A673 (cell line): ENCODE measurements at regions not wholly inside any gene's neighbourhood (a gene's known extent, or its start where the extent isn't known, plus 50 kb on each side); places are given as distances from the start of the nearest gene placed in this dataset.

Experiments
- BruUV-seq: library from RNA; stranded (reverse); fragments of 400-500 nt; replicated peaks from 2 replicates; lab custom pipeline; 2021; lab: Mats Ljungman, UMichigan
- CTCF ChIA-PET: fragments of 300-600 bp; sonication (Branson Sonifier 250); formaldehyde crosslinking; loops from one replicate; lab custom pipeline; 2022; ENCODE audit warnings: antibody characterized with exemption; lab: Charles Lee
- POLR2A ChIA-PET: fragments of 300-600 bp; sonication (Branson Sonifier 250); formaldehyde crosslinking; loops from one replicate; lab custom pipeline; 2022; ENCODE audit warnings: antibody characterized with exemption; ENCODE audit not compliant: low non-redundant PET; lab: Charles Lee
- DNase-seq: peaks from one replicate; pipeline ENCODE4 v3.0.0-alpha.2; 2015; ENCODE audit warnings: low spot score
- H3K27ac ChIP-seq: fragments of 200-600 bp; sonication (generic); 2 replicates; pipeline ENCODE4 v1.5.1; 2016; ENCODE audit warnings: mixed run types, low read depth, mild to moderate bottlenecking, mixed read lengths, antibody characterized with exemption, low read length; ENCODE audit not compliant: poor library complexity, severe bottlenecking
- H3K27me3 ChIP-seq: fragments of 200-600 bp; sonication (generic); replicated peaks from 2 replicates; pipeline ENCODE4 v1.6.1; 2017; ENCODE audit warnings: mixed run types, low read depth, mild to moderate bottlenecking, mixed read lengths, antibody characterized with exemption, low read length; ENCODE audit not compliant: insufficient read depth, poor library complexity
- H3K36me3 ChIP-seq: fragments of 200-600 bp; sonication (generic); 2 replicates; pipeline ENCODE4 v1.6.1; 2016; ENCODE audit warnings: mixed run types, mild to moderate bottlenecking, mixed read lengths, antibody characterized with exemption, low read length; ENCODE audit not compliant: insufficient read depth, poor library complexity, severe bottlenecking
- H3K4me1 ChIP-seq: fragments of 200-600 bp; sonication (generic); 2 replicates; pipeline ENCODE4 v1.6.1; 2017; ENCODE audit warnings: mixed run types, mild to moderate bottlenecking, mixed read lengths, antibody characterized with exemption, low read length; ENCODE audit not compliant: insufficient read depth, poor library complexity, severe bottlenecking
- H3K4me3 ChIP-seq: fragments of 200-600 bp; sonication (generic); 2 replicates; pipeline ENCODE4 v1.5.1; 2016; ENCODE audit warnings: low read depth, mixed run types, mild to moderate bottlenecking, mixed read lengths, low read length; ENCODE audit not compliant: poor library complexity, severe bottlenecking
- H3K9me3 ChIP-seq: fragments of 200-600 bp; sonication (generic); 2 replicates; pipeline ENCODE4 v1.6.1; 2016; ENCODE audit warnings: mixed run types, low read depth, mild to moderate bottlenecking, mixed read lengths, antibody characterized with exemption, low read length; ENCODE audit not compliant: poor library complexity, severe bottlenecking
- EZH2 ChIP-seq: fragments of 200-600 bp; sonication (generic); IDR thresholded peaks from 2 replicates; pipeline ENCODE4 v1.6.1; 2017; ENCODE audit warnings: borderline replicate concordance, low read depth, mild to moderate bottlenecking, mixed read lengths, antibody characterized with exemption, low read length; ENCODE audit not compliant: poor library complexity, severe bottlenecking
- intact Hi-C: fragments of 100-400 bp; cut with micrococcal nuclease; formaldehyde crosslinking; loops from one replicate; pipeline ENCODE4 v1.10.0; 2022; ENCODE audit not compliant: unreplicated experiment
- TF ChIP-seq, protein P1 (sequence below): fragments of 300-800, 200-600 bp; sonication (generic); conservative IDR thresholded peaks from 2 replicates; pipeline ENCODE4 v1.5.1; 2017; ENCODE audit warnings: low read depth, mild to moderate bottlenecking, antibody characterized with exemption, low read length, moderate library complexity, mixed read lengths

DNA sequence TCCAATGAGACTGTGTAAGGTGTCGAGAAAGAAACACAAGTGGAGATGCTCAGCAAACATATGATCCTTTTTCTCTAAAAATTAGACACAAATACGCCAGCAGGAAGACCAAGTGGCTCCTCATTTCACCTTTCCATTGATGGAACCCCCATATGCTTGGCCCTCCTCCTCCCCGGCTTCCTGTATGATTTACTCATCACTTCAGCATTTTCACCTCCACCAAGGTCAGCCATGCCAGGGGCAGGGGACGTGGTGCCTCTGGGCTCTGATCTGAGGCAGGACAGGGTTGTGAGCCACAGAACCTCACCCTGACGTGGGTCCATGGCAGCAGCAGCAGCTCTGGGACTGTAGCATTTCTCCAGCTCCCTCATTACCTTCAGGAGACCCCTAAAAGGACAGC lies 116.8 kb upstream of the PFKP start:
- DNase-seq, result no peak
- Histone ChIP-seq H3K4me1 (no peaks in the 10 kb centered on the region), H3K4me3 (no peak overlapping the region), H3K27me3 (no peaks in the 10 kb centered on the region), H3K27ac (no peak overlapping the region), H3K9me3 (no peaks in the 10 kb centered on the region), H3K36me3 (no peaks in the 10 kb centered on the region)
- no TSS peak for BruUV-seq
- intact Hi-C loops, result no loop called here
- CTCF ChIA-PET, result no interaction called here
- POLR2A ChIA-PET, result no interaction called here
- TF ChIP-seq, protein P1, sequence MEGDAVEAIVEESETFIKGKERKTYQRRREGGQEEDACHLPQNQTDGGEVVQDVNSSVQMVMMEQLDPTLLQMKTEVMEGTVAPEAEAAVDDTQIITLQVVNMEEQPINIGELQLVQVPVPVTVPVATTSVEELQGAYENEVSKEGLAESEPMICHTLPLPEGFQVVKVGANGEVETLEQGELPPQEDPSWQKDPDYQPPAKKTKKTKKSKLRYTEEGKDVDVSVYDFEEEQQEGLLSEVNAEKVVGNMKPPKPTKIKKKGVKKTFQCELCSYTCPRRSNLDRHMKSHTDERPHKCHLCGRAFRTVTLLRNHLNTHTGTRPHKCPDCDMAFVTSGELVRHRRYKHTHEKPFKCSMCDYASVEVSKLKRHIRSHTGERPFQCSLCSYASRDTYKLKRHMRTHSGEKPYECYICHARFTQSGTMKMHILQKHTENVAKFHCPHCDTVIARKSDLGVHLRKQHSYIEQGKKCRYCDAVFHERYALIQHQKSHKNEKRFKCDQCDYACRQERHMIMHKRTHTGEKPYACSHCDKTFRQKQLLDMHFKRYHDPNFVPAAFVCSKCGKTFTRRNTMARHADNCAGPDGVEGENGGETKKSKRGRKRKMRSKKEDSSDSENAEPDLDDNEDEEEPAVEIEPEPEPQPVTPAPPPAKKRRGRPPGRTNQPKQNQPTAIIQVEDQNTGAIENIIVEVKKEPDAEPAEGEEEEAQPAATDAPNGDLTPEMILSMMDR, result no peak
- no peak for TF ChIP-seq EZH2

DNA sequence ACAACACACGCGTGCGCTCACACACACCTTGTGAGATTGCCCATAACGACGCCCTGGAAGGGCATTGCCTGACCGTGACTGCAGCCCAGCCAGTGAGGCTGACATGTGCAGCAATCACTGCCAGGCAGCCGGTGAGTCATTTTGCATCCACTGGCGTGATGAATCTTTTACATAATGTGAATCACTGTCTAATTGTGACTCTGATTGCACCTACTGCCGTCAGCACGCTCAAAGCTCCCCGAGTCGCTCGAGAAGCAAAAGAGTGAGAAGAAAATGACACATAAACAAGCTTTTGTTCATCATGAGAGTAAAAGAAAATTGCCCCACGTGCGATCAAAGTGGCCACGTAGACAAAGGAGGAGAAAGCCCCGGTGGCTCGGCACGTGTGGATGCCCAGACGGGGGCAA lies 117.4 kb upstream of the PFKP start:
- ChIA-PET CTCF (no interaction called here), POLR2A (no interaction called here)
- TF ChIP-seq EZH2, result no peak
- TF ChIP-seq, protein P1, result no peak
- DNase-seq, result peak; percentile 47
- Histone ChIP-seq H3K4me3 (no peak overlapping the region), H3K4me1 (no peaks in the 10 kb centered on the region), H3K27me3 (no peaks in the 10 kb centered on the region), H3K27ac (no peak overlapping the region), H3K36me3 (no peaks in the 10 kb centered on the region), H3K9me3 (no peaks in the 10 kb centered on the region)
- no TSS peak for BruUV-seq
- intact Hi-C loops, result no loop called here

DNA sequence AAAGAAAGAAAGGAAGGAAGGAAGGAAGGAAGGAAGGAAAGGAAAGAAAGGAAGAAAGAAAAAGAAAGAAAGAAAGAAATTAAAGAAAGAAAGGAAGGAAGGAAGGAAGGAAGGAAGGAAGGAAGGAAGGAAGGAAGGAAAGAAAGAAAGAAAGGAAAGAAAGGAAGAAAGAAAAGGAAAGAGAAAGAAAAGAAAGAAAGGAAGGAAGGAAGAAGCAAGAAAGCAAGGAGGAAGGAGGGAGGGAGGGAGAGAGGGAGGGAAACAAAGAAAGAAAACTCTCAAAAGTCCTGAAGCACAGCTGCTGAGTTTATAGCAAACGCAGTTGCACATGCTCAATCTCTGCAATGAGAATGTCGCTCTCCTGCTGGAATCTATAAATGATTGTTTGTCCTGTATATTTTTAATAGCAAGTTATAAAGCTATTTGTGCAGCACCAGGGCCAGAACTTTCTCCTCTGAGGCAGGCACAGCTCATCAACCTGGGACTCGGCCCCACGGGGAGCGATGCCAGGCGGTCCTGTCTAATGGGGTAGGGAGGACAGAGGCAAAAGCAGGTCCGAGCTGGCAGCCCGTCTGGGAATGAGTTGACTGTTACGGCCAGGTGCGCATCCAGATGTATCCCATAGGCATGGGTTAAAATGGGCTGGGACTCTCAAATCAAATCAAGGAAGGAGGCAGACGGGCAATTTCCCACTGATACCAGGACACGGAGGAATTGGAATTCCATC lies 118.0 kb upstream of the PFKP start:
- H3K9me3 ChIP-seq, result no peaks in the 10 kb centered on the region
- H3K36me3 ChIP-seq, result no peaks in the 10 kb centered on the region
- TF ChIP-seq, protein P1, result no peak
- TF ChIP-seq EZH2, result no peak
- DNase-seq, result peak; percentile 33
- POLR2A ChIA-PET, result no interaction called here
- intact Hi-C loops, result no loop called here
- no peak overlapping the region for H3K4me3 ChIP-seq
- BruUV-seq, result no TSS peak
- CTCF ChIA-PET, result no interaction called here
- H3K27me3 ChIP-seq, result no peaks in the 10 kb centered on the region
- H3K27ac ChIP-seq, result no peak overlapping the region
- no peaks in the 10 kb centered on the region for H3K4me1 ChIP-seq
